ENCODE measurements at regions not wholly inside any gene's neighbourhood (a gene's known extent, or its start where the extent isn't known, plus 50 kb on each side); places are given as distances from the start of the nearest gene placed in this dataset.

GRCh38 chr1:95956215-95956614 is 722.2 kb downstream of the RWDD3 start:
- TF ChIP-seq ZNF157 (tag by site-specific recombination; IDR thresholded peaks at IDR 0.05): no peak
- TF ChIP-seq BCL11B (tag by site-specific recombination; IDR thresholded peaks at IDR 0.05; ENCODE audit: low read depth): no peak
- no peak for TF ChIP-seq ZNF362 (tag by site-specific recombination; IDR thresholded peaks at IDR 0.05)
- TF ChIP-seq ZNF214 (tag by site-specific recombination; IDR thresholded peaks at IDR 0.05; ENCODE audit: borderline replicate concordance): no peak
- TF ChIP-seq, protein P1, sequence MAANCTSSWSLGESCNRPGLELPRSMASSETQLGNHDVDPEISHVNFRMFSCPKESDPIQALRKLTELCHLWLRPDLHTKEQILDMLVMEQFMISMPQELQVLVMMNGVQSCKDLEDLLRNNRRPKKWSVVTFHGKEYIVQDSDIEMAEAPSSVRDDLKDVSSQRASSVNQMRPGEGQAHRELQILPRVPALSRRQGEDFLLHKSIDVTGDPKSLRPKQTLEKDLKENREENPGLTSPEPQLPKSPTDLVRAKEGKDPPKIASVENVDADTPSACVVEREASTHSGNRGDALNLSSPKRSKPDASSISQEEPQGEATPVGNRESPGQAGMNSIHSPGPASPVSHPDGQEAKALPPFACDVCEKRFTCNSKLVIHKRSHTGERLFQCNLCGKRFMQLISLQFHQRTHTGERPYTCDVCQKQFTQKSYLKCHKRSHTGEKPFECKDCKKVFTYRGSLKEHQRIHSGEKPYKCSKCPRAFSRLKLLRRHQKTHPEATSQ (tag by site-specific recombination; IDR thresholded peaks at IDR 0.05): no peak
- no peak for TF ChIP-seq YY1 (tag by site-specific recombination; IDR thresholded peaks at IDR 0.05)
- ChIA-PET POLR2A (no interaction called here), CTCF (no interaction called here)

DNA sequence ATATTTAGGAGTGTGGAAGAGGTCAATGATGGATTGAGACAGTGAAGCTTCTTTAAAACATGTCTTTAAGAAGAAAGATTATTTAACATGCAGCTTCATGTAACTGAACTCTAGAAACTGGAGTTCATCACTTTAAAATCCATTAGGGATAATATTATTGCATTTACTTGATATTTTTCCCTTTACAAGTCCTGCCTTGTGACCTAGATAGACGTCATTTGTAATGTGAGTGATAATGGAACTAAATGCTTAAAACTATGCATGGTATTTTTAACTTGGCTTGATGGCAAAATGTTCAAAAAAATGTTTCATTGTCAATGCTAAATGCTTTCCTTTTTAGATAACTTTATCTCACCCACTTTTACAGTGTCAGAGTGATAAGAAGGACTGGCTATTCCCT is 723.7 kb downstream of the RWDD3 start:
- no peak overlapping the region for H3K4me3 ChIP-seq (ENCODE audit: low read depth, low read length)
- POLR2A ChIA-PET: no interaction called here
- CTCF ChIA-PET: no interaction called here
- H3K9me3 ChIP-seq (ENCODE audit: control insufficient read depth, insufficient read depth, low read depth, low read length): no peaks in the 10 kb centered on the region
- H3K27ac ChIP-seq (ENCODE audit: extremely low read depth, low read depth, low read length): no peak overlapping the region
- TF ChIP-seq BCL6B (tag by site-specific recombination; IDR thresholded peaks at IDR 0.05): no peak
- H3K36me3 ChIP-seq (ENCODE audit: control insufficient read depth in 2 of 2, insufficient read depth in 1 of 2, low read length in 2 of 2): no peaks in the 10 kb centered on the region
- no peaks in the 10 kb centered on the region for H3K4me1 ChIP-seq (ENCODE audit: control insufficient read depth, insufficient read depth, low read length)

More at GRCh38 chr1:95956215-95956614, 722.2 kb downstream of the RWDD3 start:
- Histone ChIP-seq H3K4me3 (ENCODE audit: low read depth, low read length) (no peak overlapping the region), H3K9me3 (ENCODE audit: control insufficient read depth, insufficient read depth, low read depth, low read length) (no peaks in the 10 kb centered on the region), H3K36me3 (ENCODE audit: control insufficient read depth in 2 of 2, insufficient read depth in 1 of 2, low read length in 2 of 2) (no peaks in the 10 kb centered on the region), H3K4me1 (ENCODE audit: control insufficient read depth, insufficient read depth, low read length) (no peaks in the 10 kb centered on the region), H3K27ac (ENCODE audit: extremely low read depth, low read depth, low read length) (no peak overlapping the region)

DNA sequence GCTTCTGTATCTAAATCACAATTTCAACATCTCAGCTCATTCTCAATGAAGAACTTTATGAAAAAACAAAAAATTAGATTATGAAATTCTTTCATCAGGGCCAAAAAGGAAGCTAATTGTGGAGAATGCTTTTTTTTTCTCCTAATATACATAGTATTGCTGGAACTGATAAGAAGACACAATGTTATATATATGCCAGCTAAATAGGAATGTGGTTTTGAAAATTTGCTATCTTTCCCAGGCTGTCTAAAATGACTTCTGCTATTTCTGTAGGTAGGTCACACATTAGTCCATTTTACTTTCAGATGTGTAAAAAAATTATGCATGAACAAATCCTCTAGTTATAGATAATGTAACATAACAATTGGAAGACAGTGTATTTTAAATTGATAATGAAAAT is 732.9 kb downstream of the RWDD3 start:
- ChIA-PET POLR2A (no interaction called here), CTCF (no interaction called here)
- no peak overlapping the region for H3K27ac ChIP-seq (ENCODE audit: extremely low read depth, low read depth, low read length)
- no peaks in the 10 kb centered on the region for H3K9me3 ChIP-seq (ENCODE audit: control insufficient read depth, insufficient read depth, low read depth, low read length)
- H3K36me3 ChIP-seq (ENCODE audit: control insufficient read depth in 2 of 2, insufficient read depth in 1 of 2, low read length in 2 of 2): no peaks in the 10 kb centered on the region
- no peaks in the 10 kb centered on the region for H3K4me1 ChIP-seq (ENCODE audit: control insufficient read depth, insufficient read depth, low read length)
- no peak overlapping the region for H3K4me3 ChIP-seq (ENCODE audit: low read depth, low read length)
- TF ChIP-seq, protein P2, sequence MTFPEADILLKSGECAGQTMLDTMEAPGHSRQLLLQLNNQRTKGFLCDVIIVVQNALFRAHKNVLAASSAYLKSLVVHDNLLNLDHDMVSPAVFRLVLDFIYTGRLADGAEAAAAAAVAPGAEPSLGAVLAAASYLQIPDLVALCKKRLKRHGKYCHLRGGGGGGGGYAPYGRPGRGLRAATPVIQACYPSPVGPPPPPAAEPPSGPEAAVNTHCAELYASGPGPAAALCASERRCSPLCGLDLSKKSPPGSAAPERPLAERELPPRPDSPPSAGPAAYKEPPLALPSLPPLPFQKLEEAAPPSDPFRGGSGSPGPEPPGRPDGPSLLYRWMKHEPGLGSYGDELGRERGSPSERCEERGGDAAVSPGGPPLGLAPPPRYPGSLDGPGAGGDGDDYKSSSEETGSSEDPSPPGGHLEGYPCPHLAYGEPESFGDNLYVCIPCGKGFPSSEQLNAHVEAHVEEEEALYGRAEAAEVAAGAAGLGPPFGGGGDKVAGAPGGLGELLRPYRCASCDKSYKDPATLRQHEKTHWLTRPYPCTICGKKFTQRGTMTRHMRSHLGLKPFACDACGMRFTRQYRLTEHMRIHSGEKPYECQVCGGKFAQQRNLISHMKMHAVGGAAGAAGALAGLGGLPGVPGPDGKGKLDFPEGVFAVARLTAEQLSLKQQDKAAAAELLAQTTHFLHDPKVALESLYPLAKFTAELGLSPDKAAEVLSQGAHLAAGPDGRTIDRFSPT (tag by site-specific recombination; IDR thresholded peaks at IDR 0.05): no peak
- TF ChIP-seq ZNF138 (tag by site-specific recombination; IDR thresholded peaks at IDR 0.05; ENCODE audit: borderline replicate concordance) (no peak), ZNF416 (tag by site-specific recombination; IDR thresholded peaks at IDR 0.05) (no peak), ZNF398 (tag by site-specific recombination; IDR thresholded peaks at IDR 0.05) (no peak), SCRT2 (tag by site-specific recombination; IDR thresholded peaks at IDR 0.05) (no peak), SALL2 (tag by site-specific recombination; IDR thresholded peaks at IDR 0.05; ENCODE audit: borderline replicate concordance) (no peak), ZBTB26 (tag by site-specific recombination; optimal IDR thresholded peaks at IDR 0.05) (no peak)
- TF ChIP-seq, protein P3, sequence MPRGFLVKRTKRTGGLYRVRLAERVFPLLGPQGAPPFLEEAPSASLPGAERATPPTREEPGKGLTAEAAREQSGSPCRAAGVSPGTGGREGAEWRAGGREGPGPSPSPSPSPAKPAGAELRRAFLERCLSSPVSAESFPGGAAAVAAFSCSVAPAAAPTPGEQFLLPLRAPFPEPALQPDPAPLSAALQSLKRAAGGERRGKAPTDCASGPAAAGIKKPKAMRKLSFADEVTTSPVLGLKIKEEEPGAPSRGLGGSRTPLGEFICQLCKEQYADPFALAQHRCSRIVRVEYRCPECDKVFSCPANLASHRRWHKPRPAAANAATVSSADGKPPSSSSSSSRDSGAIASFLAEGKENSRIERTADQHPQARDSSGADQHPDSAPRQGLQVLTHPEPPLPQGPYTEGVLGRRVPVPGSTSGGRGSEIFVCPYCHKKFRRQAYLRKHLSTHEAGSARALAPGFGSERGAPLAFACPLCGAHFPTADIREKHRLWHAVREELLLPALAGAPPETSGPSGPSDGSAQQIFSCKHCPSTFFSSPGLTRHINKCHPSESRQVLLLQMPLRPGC (tag by site-specific recombination; IDR thresholded peaks at IDR 0.05): no peak
- TF ChIP-seq, protein P4, sequence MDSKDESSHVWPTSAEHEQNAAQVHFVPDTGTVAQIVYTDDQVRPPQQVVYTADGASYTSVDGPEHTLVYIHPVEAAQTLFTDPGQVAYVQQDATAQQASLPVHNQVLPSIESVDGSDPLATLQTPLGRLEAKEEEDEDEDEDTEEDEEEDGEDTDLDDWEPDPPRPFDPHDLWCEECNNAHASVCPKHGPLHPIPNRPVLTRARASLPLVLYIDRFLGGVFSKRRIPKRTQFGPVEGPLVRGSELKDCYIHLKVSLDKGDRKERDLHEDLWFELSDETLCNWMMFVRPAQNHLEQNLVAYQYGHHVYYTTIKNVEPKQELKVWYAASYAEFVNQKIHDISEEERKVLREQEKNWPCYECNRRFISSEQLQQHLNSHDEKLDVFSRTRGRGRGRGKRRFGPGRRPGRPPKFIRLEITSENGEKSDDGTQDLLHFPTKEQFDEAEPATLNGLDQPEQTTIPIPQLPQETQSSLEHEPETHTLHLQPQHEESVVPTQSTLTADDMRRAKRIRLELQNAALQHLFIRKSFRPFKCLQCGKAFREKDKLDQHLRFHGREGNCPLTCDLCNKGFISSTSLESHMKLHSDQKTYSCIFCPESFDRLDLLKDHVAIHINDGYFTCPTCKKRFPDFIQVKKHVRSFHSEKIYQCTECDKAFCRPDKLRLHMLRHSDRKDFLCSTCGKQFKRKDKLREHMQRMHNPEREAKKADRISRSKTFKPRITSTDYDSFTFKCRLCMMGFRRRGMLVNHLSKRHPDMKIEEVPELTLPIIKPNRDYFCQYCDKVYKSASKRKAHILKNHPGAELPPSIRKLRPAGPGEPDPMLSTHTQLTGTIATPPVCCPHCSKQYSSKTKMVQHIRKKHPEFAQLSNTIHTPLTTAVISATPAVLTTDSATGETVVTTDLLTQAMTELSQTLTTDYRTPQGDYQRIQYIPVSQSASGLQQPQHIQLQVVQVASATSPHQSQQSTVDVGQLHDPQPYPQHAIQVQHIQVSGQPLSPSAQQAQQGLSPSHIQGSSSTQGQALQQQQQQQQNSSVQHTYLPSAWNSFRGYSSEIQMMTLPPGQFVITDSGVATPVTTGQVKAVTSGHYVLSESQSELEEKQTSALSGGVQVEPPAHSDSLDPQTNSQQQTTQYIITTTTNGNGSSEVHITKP (tag by site-specific recombination; IDR thresholded peaks at IDR 0.05): no peak

Data from HEK293 (cell line).